HepG2 (cell line): ENCODE measurements at regions not wholly inside any gene's neighbourhood (a gene's known extent, or its start where the extent isn't known, plus 50 kb on each side); places are given as distances from the start of the nearest gene placed in this dataset.

Experiments used
- ATAC-seq: fragments of 200-7000 bp; cut with Tn5 transposase; 3 replicates; pipeline ENCODE4 v1.9.1; 2020; ENCODE audit warnings: mild to moderate bottlenecking, moderate library complexity
- BruUV-seq: library from RNA; stranded (reverse); fragments of 400-500 nt; replicated peaks from 2 replicates; lab custom pipeline; 2021; lab: Mats Ljungman, UMichigan
- CTCF ChIA-PET: fragments of 300-600 bp; formaldehyde crosslinking; extraction: SDS; loops from one replicate; lab custom pipeline; 2021; ENCODE audit warnings: low total read pairs, inconsistent platforms, low intra/inter-chr PET ratio; lab: Yijun Ruan, JAX
- POLR2A ChIA-PET: fragments of 350-600 bp; sonication (Branson Sonifier 250); formaldehyde crosslinking; loops from one replicate; lab custom pipeline; 2020; ENCODE audit warnings: antibody characterized with exemption, inconsistent platforms; lab: Yijun Ruan, JAX
- DNase-seq: peaks from one replicate; pipeline ENCODE4 v3.0.0-alpha.2; 2015; ENCODE audit warnings: low spot score
- FAIRE-seq: peaks from 3 replicates; lab custom pipeline; 2011; peaks lifted over from hg19 to GRCh38; lab: Jason Lieb, UNC
- H2AFZ ChIP-seq: one replicate; pipeline ENCODE4 v1.6.1; 2011; ENCODE audit warnings: low read length, inconsistent platforms
- H3K27ac ChIP-seq: fragments of 300-600 bp; 3 replicates; pipeline ENCODE4 v1.8.0; 2011; ENCODE audit warnings: mixed run types, mild to moderate bottlenecking, mixed read lengths, low read length, inconsistent platforms; ENCODE audit not compliant: insufficient read depth; ENCODE audit errors: extremely low read length
- H3K27me3 ChIP-seq, 2 experiments: fragments of 200-600 bp in 1 of 2; 2 replicates in 1 of 2; 3 replicates in 1 of 2; pipeline versions ENCODE4 v1.6.0 to v1.8.0; 2011; ENCODE audit warnings: low read length in 2 of 2, mild to moderate bottlenecking in 2 of 2, moderate library complexity in 2 of 2, inconsistent platforms in 1 of 2; ENCODE audit not compliant: insufficient read depth in 2 of 2, control insufficient read depth in 1 of 2
- H3K36me3 ChIP-seq, 2 experiments: fragments of 200-600 bp in 1 of 2; replicated peaks in 1 of 2; 2 replicates in 1 of 2; 3 replicates in 1 of 2; pipeline versions ENCODE4 v1.5.1 to v1.8.0; 2011; ENCODE audit warnings: low read length in 2 of 2, inconsistent platforms in 1 of 2; ENCODE audit not compliant: insufficient read depth in 2 of 2, control insufficient read depth in 1 of 2
- H3K4me1 ChIP-seq: 2 replicates; pipeline ENCODE4 v1.5.1; 2012; ENCODE audit warnings: low read length, inconsistent platforms; ENCODE audit not compliant: insufficient read depth
- H3K4me2 ChIP-seq: 2 replicates; pipeline ENCODE4 v1.6.0; 2011; ENCODE audit warnings: low read depth, low read length, inconsistent platforms
- H3K4me3 ChIP-seq, 3 experiments: fragments of 200-600 bp in 1 of 3; sonication (generic), shearing (Covaris generic) in 1 of 3; replicated peaks in 1 of 3; 2 replicates each; pipeline ENCODE4 v1.5.1; 2011 to 2016; ENCODE audit warnings: low read length in 3 of 3, inconsistent platforms in 2 of 3, low read depth in 2 of 3, mild to moderate bottlenecking in 2 of 3, control low read depth in 1 of 3, mixed read lengths in 1 of 3; ENCODE audit not compliant: insufficient read depth in 1 of 3
- H3K79me2 ChIP-seq: one replicate; pipeline ENCODE4 v1.6.1; 2011; ENCODE audit warnings: low read length, inconsistent platforms; ENCODE audit not compliant: insufficient read depth
- H3K9ac ChIP-seq: 2 replicates; pipeline ENCODE4 v1.6.0; 2011; ENCODE audit warnings: mild to moderate bottlenecking, low read depth, low read length, inconsistent platforms; ENCODE audit not compliant: insufficient read depth
- H3K9me3 ChIP-seq: 2 replicates; pipeline ENCODE4 v1.5.1; 2012; ENCODE audit warnings: mild to moderate bottlenecking, low read length
- H4K20me1 ChIP-seq: 2 replicates; pipeline ENCODE4 v1.6.0; 2011; ENCODE audit warnings: inconsistent platforms, mild to moderate bottlenecking, low read length, moderate library complexity; ENCODE audit not compliant: insufficient read depth
- ARNT ChIP-seq: fragments of 450-650 bp; IDR thresholded peaks from 2 replicates; pipeline ENCODE4 v1.6.1; 2017
- ATF7-NPFF ChIP-seq: sonication (generic); formaldehyde crosslinking; IDR thresholded peaks from 2 replicates; pipeline ENCODE4 v1.8.1; 2023; ENCODE audit warnings: mild to moderate bottlenecking, low read depth, missing genetic modification reagents, moderate library complexity
- GZF1 ChIP-seq: sonication (generic); formaldehyde crosslinking; IDR thresholded peaks from 2 replicates; pipeline ENCODE4 v1.5.1; 2020; ENCODE audit warnings: mild to moderate bottlenecking, missing genetic modification reagents
- HIVEP1 ChIP-seq: sonication (generic); formaldehyde crosslinking; IDR thresholded peaks from 2 replicates; pipeline ENCODE4 v1.4.0; 2020; ENCODE audit warnings: mild to moderate bottlenecking, missing genetic modification reagents
- SIN3A ChIP-seq: IDR thresholded peaks from 2 replicates; pipeline ENCODE4 v1.6.1; 2011; ENCODE audit warnings: low read depth, mild to moderate bottlenecking, control low read depth, low read length, borderline replicate concordance
- ZKSCAN1 ChIP-seq: fragments of 150-350 bp; IDR thresholded peaks from 2 replicates; pipeline ENCODE4 v1.6.1; 2014; ENCODE audit warnings: low read length
- ZNF207 ChIP-seq: fragments of 450-650 bp; IDR thresholded peaks from 2 replicates; pipeline ENCODE4 v1.6.1; 2016; ENCODE audit warnings: antibody characterized with exemption, borderline replicate concordance
- ZNF24 ChIP-seq: fragments of 450-650 bp; IDR thresholded peaks from 2 replicates; pipeline ENCODE4 v1.6.1; 2017; ENCODE audit warnings: antibody characterized with exemption, mild to moderate bottlenecking
- ZNF468 ChIP-seq: sonication (generic); formaldehyde crosslinking; IDR thresholded peaks from 2 replicates; pipeline ENCODE4 v1.8.0; 2022; ENCODE audit warnings: mild to moderate bottlenecking, moderate library complexity, missing genetic modification reagents
- ZNF570 ChIP-seq: sonication (generic); formaldehyde crosslinking; IDR thresholded peaks from 2 replicates; pipeline ENCODE4 v1.4.0; 2020; ENCODE audit warnings: mild to moderate bottlenecking, missing genetic modification reagents, borderline replicate concordance
- WGBS: methylation state at CpG from one replicate; pipeline ENCODE4 v1.1.6; 2017; ENCODE audit warnings: low lambda C conversion rate; 5-methylcytosine and 5-hydroxymethylcytosine counted together
- in situ Hi-C: cut with HindIII; loops from 2 replicates; pipeline ENCODE4 v1.10.0; 2017; ENCODE audit warnings: low pct_unique_long_range_greater_than_20kb; ENCODE audit not compliant: extremely low pct_ligation_motif_present
- intact Hi-C: fragments of 100-400 bp; cut with micrococcal nuclease; formaldehyde crosslinking; loops from one replicate; pipeline ENCODE4 v1.10.0; 2022; ENCODE audit not compliant: unreplicated experiment
- TF ChIP-seq, protein P1 (sequence below): IDR thresholded peaks from 2 replicates; pipeline ENCODE4 v1.6.1; 2016; ENCODE audit warnings: missing compliant biosample characterization, missing genetic modification reagents, borderline replicate concordance
- TF ChIP-seq, protein P2 (sequence below): sonication (generic); formaldehyde crosslinking; IDR thresholded peaks from 2 replicates; pipeline ENCODE4 v1.4.0; 2020; ENCODE audit warnings: missing genetic modification reagents
- TF ChIP-seq, protein P3 (sequence below): sonication (generic); formaldehyde crosslinking; IDR thresholded peaks from 2 replicates; pipeline ENCODE4 v1.4.0; 2020; ENCODE audit warnings: mild to moderate bottlenecking, missing genetic modification reagents, borderline replicate concordance
- TF ChIP-seq, protein P4 (sequence below): sonication (generic); formaldehyde crosslinking; IDR thresholded peaks from 2 replicates; pipeline ENCODE4 v1.5.0; 2020; ENCODE audit warnings: mild to moderate bottlenecking, missing genetic modification reagents
- TF ChIP-seq, protein P5 (sequence below): sonication (generic); formaldehyde crosslinking; IDR thresholded peaks from 2 replicates; pipeline ENCODE4 v1.4.0; 2020; ENCODE audit warnings: missing genetic modification reagents

DNA sequence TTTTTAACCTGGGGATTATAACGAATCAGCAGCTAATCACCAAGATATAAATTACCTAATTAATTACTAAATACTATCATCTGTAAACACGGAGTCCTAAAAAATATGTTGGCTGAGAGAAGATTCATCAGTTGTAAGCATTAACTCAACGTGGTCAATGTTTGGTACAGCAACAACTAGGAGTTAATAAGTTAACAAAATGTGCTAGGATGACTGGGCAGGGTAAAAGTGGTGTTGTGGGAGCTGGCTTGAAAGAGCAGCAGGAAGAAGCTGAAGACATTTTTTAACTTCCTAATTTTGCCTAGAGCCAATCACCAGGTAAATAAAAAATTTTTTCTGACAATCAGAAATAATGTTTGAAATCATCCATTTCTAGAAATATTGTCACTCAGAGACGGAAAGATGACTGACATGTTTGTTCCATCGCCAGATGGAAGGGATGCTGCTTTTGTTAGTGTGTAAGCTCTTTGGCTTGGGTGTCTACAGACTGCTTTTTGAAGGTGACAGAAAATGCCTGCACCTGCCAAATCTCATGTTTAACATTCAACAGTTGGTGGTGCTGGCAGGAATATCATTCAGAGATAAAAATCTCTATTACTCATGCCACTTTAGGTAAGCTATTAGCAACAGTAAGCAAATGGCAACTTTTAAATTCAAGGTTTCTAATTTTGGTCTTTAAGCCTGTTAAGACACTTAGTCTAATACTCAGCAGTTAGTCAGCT, 1126.9 kb downstream of the STPG2 start (continued):
- TF ChIP-seq, protein P1, sequence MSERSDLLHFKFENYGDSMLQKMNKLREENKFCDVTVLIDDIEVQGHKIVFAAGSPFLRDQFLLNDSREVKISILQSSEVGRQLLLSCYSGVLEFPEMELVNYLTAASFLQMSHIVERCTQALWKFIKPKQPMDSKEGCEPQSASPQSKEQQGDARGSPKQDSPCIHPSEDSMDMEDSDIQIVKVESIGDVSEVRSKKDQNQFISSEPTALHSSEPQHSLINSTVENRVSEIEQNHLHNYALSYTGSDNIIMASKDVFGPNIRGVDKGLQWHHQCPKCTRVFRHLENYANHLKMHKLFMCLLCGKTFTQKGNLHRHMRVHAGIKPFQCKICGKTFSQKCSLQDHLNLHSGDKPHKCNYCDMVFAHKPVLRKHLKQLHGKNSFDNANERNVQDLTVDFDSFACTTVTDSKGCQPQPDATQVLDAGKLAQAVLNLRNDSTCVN (CRISPR knock-in tag) = no peak
- TF ChIP-seq ARNT (no peak), ATF7-NPFF (CRISPR knock-in tag) (no peak), ZNF570 (CRISPR knock-in tag) (no peak)
- TF ChIP-seq, protein P2, sequence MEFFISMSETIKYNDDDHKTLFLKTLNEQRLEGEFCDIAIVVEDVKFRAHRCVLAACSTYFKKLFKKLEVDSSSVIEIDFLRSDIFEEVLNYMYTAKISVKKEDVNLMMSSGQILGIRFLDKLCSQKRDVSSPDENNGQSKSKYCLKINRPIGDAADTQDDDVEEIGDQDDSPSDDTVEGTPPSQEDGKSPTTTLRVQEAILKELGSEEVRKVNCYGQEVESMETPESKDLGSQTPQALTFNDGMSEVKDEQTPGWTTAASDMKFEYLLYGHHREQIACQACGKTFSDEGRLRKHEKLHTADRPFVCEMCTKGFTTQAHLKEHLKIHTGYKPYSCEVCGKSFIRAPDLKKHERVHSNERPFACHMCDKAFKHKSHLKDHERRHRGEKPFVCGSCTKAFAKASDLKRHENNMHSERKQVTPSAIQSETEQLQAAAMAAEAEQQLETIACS (CRISPR knock-in tag) = no peak

DNA sequence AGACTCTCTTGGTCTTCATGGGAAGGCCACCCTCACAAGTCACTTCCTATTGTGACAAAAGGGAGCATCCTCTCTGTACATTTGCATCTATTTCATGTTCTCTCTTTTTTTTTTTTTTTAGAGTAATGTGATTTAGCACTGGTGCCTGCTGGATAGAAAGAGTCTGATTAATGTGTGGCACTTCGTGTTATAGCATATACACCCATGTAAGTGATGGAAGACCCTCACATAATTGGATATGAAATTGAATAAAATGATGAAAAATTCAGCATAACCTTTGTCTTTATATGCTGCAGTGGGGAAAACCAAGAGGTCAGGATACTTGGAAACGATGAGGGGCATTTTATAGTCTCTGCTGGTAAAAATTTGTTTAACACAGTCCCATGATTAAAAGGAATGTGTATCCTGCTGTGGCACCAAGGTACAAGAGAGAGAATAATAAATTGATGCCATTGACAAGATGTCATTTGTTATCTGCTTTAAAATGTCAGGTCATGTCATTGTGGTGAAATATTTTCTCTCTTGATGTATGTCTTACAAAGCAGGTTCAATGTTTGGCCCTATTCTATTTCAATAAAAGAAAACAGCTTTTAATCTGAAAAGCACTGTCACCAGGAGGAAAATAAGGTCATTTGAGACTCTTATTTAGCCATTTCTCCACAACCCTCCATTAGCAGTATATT, 1115.4 kb downstream of the STPG2 start:
- FAIRE-seq = no peak
- no peak overlapping the region for H3K27ac ChIP-seq
- no peaks in the 10 kb centered on the region for H4K20me1 ChIP-seq
- no peak overlapping the region for H3K4me3 ChIP-seq
- in situ Hi-C loops = no loop called here
- no peaks in the 10 kb centered on the region for H3K4me1 ChIP-seq
- DNase-seq = no peak
- no peak overlapping the region for H2AFZ ChIP-seq
- BruUV-seq = no TSS peak
- H3K9ac ChIP-seq = no peak overlapping the region
- H3K9me3 ChIP-seq = no peaks in the 10 kb centered on the region
- 0% methylated on average over 2 of the region's 2 CpGs for WGBS
- H3K36me3 ChIP-seq = no peaks in the 10 kb centered on the region
- H3K27me3 ChIP-seq = no peaks in the 10 kb centered on the region
- ChIA-PET CTCF (no interaction called here), POLR2A (no interaction called here)
- H3K79me2 ChIP-seq = no peaks in the 10 kb centered on the region
- H3K4me2 ChIP-seq = no peak overlapping the region
- ATAC-seq = no peak
- intact Hi-C loops = no loop called here
- TF ChIP-seq, protein P3, sequence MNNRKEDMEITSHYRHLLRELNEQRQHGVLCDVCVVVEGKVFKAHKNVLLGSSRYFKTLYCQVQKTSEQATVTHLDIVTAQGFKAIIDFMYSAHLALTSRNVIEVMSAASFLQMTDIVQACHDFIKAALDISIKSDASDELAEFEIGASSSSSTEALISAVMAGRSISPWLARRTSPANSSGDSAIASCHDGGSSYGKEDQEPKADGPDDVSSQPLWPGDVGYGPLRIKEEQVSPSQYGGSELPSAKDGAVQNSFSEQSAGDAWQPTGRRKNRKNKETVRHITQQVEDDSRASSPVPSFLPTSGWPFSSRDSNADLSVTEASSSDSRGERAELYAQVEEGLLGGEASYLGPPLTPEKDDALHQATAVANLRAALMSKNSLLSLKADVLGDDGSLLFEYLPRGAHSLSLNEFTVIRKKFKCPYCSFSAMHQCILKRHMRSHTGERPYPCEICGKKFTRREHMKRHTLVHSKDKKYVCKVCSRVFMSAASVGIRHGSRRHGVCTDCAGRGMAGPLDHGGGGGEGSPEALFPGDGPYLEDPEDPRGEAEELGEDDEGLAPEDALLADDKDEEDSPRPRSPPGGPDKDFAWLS (CRISPR knock-in tag) = no peak
- TF ChIP-seq ZNF24 = no peak
- no peak for TF ChIP-seq HIVEP1
- no peak for TF ChIP-seq ZKSCAN1
- TF ChIP-seq, protein P4, sequence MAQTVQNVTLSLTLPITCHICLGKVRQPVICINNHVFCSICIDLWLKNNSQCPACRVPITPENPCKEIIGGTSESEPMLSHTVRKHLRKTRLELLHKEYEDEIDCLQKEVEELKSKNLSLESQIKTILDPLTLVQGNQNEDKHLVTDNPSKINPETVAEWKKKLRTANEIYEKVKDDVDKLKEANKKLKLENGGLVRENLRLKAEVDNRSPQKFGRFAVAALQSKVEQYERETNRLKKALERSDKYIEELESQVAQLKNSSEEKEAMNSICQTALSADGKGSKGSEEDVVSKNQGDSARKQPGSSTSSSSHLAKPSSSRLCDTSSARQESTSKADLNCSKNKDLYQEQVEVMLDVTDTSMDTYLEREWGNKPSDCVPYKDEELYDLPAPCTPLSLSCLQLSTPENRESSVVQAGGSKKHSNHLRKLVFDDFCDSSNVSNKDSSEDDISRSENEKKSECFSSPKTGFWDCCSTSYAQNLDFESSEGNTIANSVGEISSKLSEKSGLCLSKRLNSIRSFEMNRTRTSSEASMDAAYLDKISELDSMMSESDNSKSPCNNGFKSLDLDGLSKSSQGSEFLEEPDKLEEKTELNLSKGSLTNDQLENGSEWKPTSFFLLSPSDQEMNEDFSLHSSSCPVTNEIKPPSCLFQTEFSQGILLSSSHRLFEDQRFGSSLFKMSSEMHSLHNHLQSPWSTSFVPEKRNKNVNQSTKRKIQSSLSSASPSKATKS (CRISPR knock-in tag) = no peak
- TF ChIP-seq, protein P5, sequence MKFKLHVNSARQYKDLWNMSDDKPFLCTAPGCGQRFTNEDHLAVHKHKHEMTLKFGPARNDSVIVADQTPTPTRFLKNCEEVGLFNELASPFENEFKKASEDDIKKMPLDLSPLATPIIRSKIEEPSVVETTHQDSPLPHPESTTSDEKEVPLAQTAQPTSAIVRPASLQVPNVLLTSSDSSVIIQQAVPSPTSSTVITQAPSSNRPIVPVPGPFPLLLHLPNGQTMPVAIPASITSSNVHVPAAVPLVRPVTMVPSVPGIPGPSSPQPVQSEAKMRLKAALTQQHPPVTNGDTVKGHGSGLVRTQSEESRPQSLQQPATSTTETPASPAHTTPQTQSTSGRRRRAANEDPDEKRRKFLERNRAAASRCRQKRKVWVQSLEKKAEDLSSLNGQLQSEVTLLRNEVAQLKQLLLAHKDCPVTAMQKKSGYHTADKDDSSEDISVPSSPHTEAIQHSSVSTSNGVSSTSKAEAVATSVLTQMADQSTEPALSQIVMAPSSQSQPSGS = no peak
- no peak for TF ChIP-seq GZF1 (CRISPR knock-in tag)
- no peak for TF ChIP-seq ZNF468 (CRISPR knock-in tag)
- no peak for TF ChIP-seq SIN3A
- no peak for TF ChIP-seq ZNF207
